CD8-positive, alpha-beta memory T cell (primary cell): ENCODE measurements at regions not wholly inside any gene's neighbourhood (a gene's known extent, or its start where the extent isn't known, plus 50 kb on each side); places are given as distances from the start of the nearest gene placed in this dataset.
"Not testable (repeated sequence)": the region's sequence is repeated elsewhere in the genome, so short reads cannot be mapped to it uniquely, and the experiment has no call there.

ENCODE experiments used
- CTCF ChIA-PET: fragments of 350-600 bp; sonication (Branson Sonifier 250); formaldehyde crosslinking; loops from one replicate; lab custom pipeline; 2021; ENCODE audit warnings: antibody characterized with exemption; lab: Charles Lee
- POLR2A ChIA-PET: fragments of 350-600 bp; sonication (Branson Sonifier 250); formaldehyde crosslinking; loops from one replicate; lab custom pipeline; 2021; ENCODE audit warnings: antibody characterized with exemption; lab: Charles Lee
- DNase-seq, 5 donors: peaks; one replicate each; pipeline versions ENCODE4 v3.0.0 to v3.0.0-alpha.2; 2020 to 2022; ENCODE audit warnings: mixed read lengths in 1 of 5
- H3K27ac ChIP-seq: one replicate; pipeline ENCODE4 v1.7.0; 2013; ENCODE audit warnings: low read depth, mild to moderate bottlenecking, low read length, moderate library complexity
- H3K27me3 ChIP-seq: 2 replicates; pipeline ENCODE4 v1.7.0; 2013; ENCODE audit warnings: low read length, mild to moderate bottlenecking; ENCODE audit not compliant: insufficient read depth, poor library complexity, severe bottlenecking
- H3K36me3 ChIP-seq: 2 replicates; pipeline ENCODE4 v1.7.0; 2013; ENCODE audit warnings: mild to moderate bottlenecking, low read length, moderate library complexity; ENCODE audit not compliant: insufficient read depth
- H3K4me1 ChIP-seq: 2 replicates; pipeline ENCODE4 v1.7.0; 2013; ENCODE audit warnings: mild to moderate bottlenecking, low read length, moderate library complexity; ENCODE audit not compliant: insufficient read depth
- H3K4me3 ChIP-seq: 2 replicates; pipeline ENCODE4 v1.7.0; 2013; ENCODE audit warnings: mild to moderate bottlenecking, low read length
- H3K9me3 ChIP-seq: 2 replicates; pipeline ENCODE4 v1.7.0; 2013; ENCODE audit warnings: mild to moderate bottlenecking, low read length
- H3K27ac Mint-ChIP-seq, 8 donors: one replicate each; pipeline ENCODE4 v1.8.0; 2020 to 2021; ENCODE audit warnings: mixed read lengths in 8 of 8, mild to moderate bottlenecking in 6 of 8, inconsistent platforms in 3 of 8, moderate library complexity in 3 of 8
- H3K27me3 Mint-ChIP-seq, 2 donors: one replicate each; pipeline ENCODE4 v1.8.0; 2020 to 2021; ENCODE audit warnings: mixed read lengths in 2 of 2, mild to moderate bottlenecking in 1 of 2, moderate library complexity in 1 of 2
- H3K36me3 Mint-ChIP-seq, 3 donors: one replicate each; pipeline ENCODE4 v1.8.0; 2020 to 2021; ENCODE audit warnings: mixed read lengths in 3 of 3, inconsistent platforms in 1 of 3, mild to moderate bottlenecking in 1 of 3
- H3K4me1 Mint-ChIP-seq, 3 donors: one replicate each; pipeline ENCODE4 v1.8.0; 2020 to 2021; ENCODE audit warnings: mixed read lengths in 3 of 3, inconsistent platforms in 1 of 3, mild to moderate bottlenecking in 1 of 3
- H3K4me3 Mint-ChIP-seq, 7 donors: one replicate each; pipeline ENCODE4 v1.8.0; 2020 to 2021; ENCODE audit warnings: mixed read lengths in 7 of 7, mild to moderate bottlenecking in 6 of 7, moderate library complexity in 4 of 7, inconsistent platforms in 2 of 7
- H3K9me3 Mint-ChIP-seq, 5 donors: one replicate each; pipeline ENCODE4 v1.8.0; 2020 to 2022; ENCODE audit warnings: mixed read lengths in 5 of 5, mild to moderate bottlenecking in 3 of 5, moderate library complexity in 2 of 5, inconsistent platforms in 1 of 5

GRCh38 chr21:8998480-8998879, 1522.9 kb upstream of the TPTE start:
- DNase-seq, H3K27me3 ChIP-seq, H3K27ac Mint-ChIP-seq, H3K9me3 ChIP-seq, H3K36me3 ChIP-seq, H3K4me1 Mint-ChIP-seq, H3K4me3 ChIP-seq, CTCF ChIA-PET, H3K4me3 Mint-ChIP-seq, POLR2A ChIA-PET, H3K36me3 Mint-ChIP-seq, H3K27ac ChIP-seq, H3K4me1 ChIP-seq: not testable (repeated sequence)
- Mint-ChIP-seq H3K27me3 (peaks cover 5 to 16% of the 10 kb centered on the region in 2 donors), H3K9me3 (peaks cover 20 to 47% (median 31%) of the 10 kb centered on the region in 5 donors)

GRCh38 chr21:8998946-8999681, 1522.3 kb upstream of the TPTE start:
- Mint-ChIP-seq H3K36me3 (no peaks in the 10 kb centered on the region), H3K27ac (no peak overlapping the region), H3K4me1 (no peaks in the 10 kb centered on the region)

GRCh38 chr21:9000132-9000531, 1521.3 kb upstream of the TPTE start:
- H3K4me3 Mint-ChIP-seq, H3K36me3 ChIP-seq, H3K36me3 Mint-ChIP-seq, H3K27me3 ChIP-seq, H3K4me1 Mint-ChIP-seq, POLR2A ChIA-PET, H3K4me3 ChIP-seq, H3K27ac ChIP-seq, CTCF ChIA-PET, H3K27ac Mint-ChIP-seq, DNase-seq, H3K4me1 ChIP-seq, H3K9me3 ChIP-seq: not testable (repeated sequence)
- Mint-ChIP-seq H3K27me3 (peaks cover 3 to 13% of the 10 kb centered on the region in 2 donors), H3K9me3 (peaks cover 15 to 42% (median 28%) of the 10 kb centered on the region in 5 donors)

More at GRCh38 chr21:8998946-8999681, 1522.3 kb upstream of the TPTE start:
- H3K4me3 Mint-ChIP-seq = no peak overlapping the region
- ChIA-PET CTCF (no interaction called here), POLR2A (no interaction called here)
- Histone ChIP-seq H3K4me1 (no peaks in the 10 kb centered on the region), H3K27me3 (no peaks in the 10 kb centered on the region), H3K9me3 (no peaks in the 10 kb centered on the region), H3K4me3 (no peak overlapping the region), H3K27ac (no peak overlapping the region), H3K36me3 (no peaks in the 10 kb centered on the region)
- H3K27me3 Mint-ChIP-seq = peaks cover 3 to 16% of the 10 kb centered on the region in 2 donors
- H3K9me3 Mint-ChIP-seq = peaks cover 16 to 44% (median 29%) of the 10 kb centered on the region in 5 donors
- no peak for DNase-seq

- H3K27me3 ChIP-seq, H3K36me3 ChIP-seq, CTCF ChIA-PET, H3K4me1 ChIP-seq, H3K36me3 Mint-ChIP-seq, H3K4me3 ChIP-seq, H3K27ac ChIP-seq, H3K4me1 Mint-ChIP-seq, H3K9me3 ChIP-seq, DNase-seq, POLR2A ChIA-PET, H3K27ac Mint-ChIP-seq, H3K4me3 Mint-ChIP-seq: not testable (repeated sequence)
- Mint-ChIP-seq H3K27me3 (peaks cover 2 to 13% of the 10 kb centered on the region in 2 donors), H3K9me3 (peaks cover 15 to 39% (median 30%) of the 10 kb centered on the region in 5 donors)
Observed at GRCh38 chr21:9000671-9001070, 1520.7 kb upstream of the TPTE start.

GRCh38 chr21:9001890-9002663, 1519.3 kb upstream of the TPTE start:
- H3K27ac ChIP-seq, H3K4me3 ChIP-seq, DNase-seq, H3K36me3 ChIP-seq, H3K4me3 Mint-ChIP-seq, H3K4me1 ChIP-seq, H3K36me3 Mint-ChIP-seq, H3K27me3 ChIP-seq, H3K27me3 Mint-ChIP-seq, H3K9me3 ChIP-seq, POLR2A ChIA-PET, H3K4me1 Mint-ChIP-seq, H3K27ac Mint-ChIP-seq, CTCF ChIA-PET: not testable (repeated sequence)
- H3K9me3 Mint-ChIP-seq = peaks cover 15 to 47% (median 32%) of the 10 kb centered on the region in 5 donors

- H3K27me3 ChIP-seq, H3K4me1 Mint-ChIP-seq, H3K4me1 ChIP-seq, CTCF ChIA-PET, H3K27ac Mint-ChIP-seq, POLR2A ChIA-PET, H3K36me3 ChIP-seq, H3K4me3 Mint-ChIP-seq, H3K36me3 Mint-ChIP-seq, H3K4me3 ChIP-seq, H3K27ac ChIP-seq, DNase-seq, H3K9me3 ChIP-seq: not testable (repeated sequence)
- Mint-ChIP-seq H3K9me3 (peaks cover 18 to 53% (median 28%) of the 10 kb centered on the region in 5 donors), H3K27me3 (peaks cover 8 to 19% of the 10 kb centered on the region in 2 donors)
Observed at GRCh38 chr21:9003909-9004814, 1517.2 kb upstream of the TPTE start.

- H3K9me3 Mint-ChIP-seq = peaks cover 18 to 48% (median 21%) of the 10 kb centered on the region in 5 donors
- H3K9me3 ChIP-seq, H3K27ac Mint-ChIP-seq, H3K4me3 Mint-ChIP-seq, H3K27ac ChIP-seq, DNase-seq, H3K4me3 ChIP-seq, H3K36me3 Mint-ChIP-seq, POLR2A ChIA-PET, H3K4me1 ChIP-seq, H3K27me3 ChIP-seq, H3K4me1 Mint-ChIP-seq, H3K36me3 ChIP-seq, CTCF ChIA-PET: not testable (repeated sequence)
- H3K27me3 Mint-ChIP-seq = peaks cover 10 to 22% of the 10 kb centered on the region in 2 donors
Observed at GRCh38 chr21:9004815-9005518, 1516.4 kb upstream of the TPTE start.
